Activated CD8-positive, alpha-beta memory T cell treated with anti-CD3 and anti-CD28 coated beads for 48 hours (primary cell): ENCODE measurements at regions not wholly inside any gene's neighbourhood (a gene's known extent, or its start where the extent isn't known, plus 50 kb on each side); places are given as distances from the start of the nearest gene placed in this dataset.
"Not testable (repeated sequence)": the region's sequence is repeated elsewhere in the genome, so short reads cannot be mapped to it uniquely, and the experiment has no call there.

Experiments used
- DNase-seq, 3 experiments: peaks; one replicate each; pipeline ENCODE4 v3.0.0-alpha.2; 2020; ENCODE audit warnings: low read depth in 2 of 3, low spot score in 2 of 3

- DNase-seq = no peak
These were observed 103.8 kb upstream of the LANCL2 start for GRCh38 chr7:55261386-55261770.

DNA sequence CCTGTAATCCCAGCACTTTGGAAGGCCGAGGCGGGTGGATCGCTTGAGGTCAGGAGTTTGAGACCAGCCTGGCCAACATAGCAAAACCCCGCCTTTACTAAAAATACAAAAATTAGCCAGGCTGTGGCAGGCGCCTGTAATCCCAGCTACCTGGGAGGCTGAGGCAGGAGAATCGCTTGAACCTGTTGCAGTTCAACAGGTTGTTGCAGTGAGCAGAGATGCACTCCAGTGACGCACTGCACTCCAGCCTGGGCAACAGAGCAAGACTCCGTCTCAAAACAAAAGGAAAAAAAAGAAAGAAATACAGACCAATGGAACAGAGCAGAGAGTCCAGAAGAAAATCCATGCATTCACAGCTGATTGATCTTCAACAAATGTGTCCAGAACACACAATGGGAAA, 99.8 kb upstream of the LANCL2 start:
- DNase-seq = not testable (repeated sequence)

DNA sequence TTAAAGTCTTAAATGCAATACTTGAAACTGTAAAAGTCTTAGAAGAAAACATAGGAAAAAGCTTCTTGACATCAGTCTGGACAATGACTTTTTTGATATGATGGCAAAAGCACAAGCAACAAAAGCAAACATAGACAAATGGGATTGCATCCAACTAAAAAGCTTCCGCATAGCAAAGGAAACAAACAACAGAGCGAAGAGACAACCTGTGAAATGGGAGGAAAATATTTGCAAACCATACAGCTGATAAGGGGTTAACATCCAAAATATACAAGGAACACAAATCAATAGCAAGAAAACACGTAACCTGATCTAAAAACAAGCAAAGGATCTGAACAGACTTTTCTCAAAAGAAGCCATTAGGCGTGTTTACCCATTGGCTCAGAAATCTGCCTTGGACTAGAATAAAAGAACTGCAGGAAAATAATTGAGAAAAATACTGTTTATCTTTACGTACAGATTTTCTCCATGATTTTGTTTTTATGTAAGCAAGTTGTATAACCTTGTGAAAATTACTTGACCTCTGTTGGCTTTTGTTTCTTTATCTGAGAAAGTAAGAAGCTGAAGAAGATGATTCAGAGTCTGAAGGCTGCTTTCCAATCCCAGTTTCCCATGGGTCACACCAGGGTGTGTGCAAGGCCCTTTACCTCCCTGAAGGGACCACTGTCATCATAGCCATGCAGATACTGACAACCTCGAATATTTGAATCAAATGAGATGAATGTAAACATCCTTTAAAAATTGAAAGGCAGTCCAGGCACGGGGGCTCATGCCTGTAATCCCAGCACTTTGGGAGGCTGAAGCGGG, 99.1 kb upstream of the LANCL2 start:
- no peak for DNase-seq

DNA sequence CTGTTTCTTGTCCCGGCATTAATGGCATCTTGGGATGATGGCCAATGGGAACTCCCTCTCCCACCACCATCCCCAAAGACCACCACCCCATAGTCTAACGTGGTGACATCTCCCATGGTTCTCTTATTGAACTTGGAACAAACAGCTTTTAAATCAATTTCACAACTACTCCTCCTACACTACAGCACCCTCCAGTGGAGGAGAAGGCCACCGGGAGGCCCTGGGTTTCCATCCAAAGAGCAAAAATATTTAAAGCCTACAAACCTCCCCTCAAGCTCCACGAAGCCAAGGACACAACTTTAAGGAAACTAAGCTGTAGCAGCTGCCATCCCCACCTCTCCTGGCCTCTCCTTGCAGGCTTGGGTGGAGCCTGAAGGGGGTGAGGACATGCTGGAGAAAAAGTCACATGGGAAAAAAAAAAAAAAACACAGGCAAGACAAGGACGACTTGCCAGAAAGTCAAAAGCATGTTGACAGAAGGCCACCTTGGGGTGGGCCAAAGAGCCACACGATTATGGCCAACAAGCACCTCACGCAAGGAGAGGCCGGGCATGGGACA, 94.0 kb upstream of the LANCL2 start:
- no peak for DNase-seq

- no peak for DNase-seq
These were observed 93.5 kb upstream of the LANCL2 start for GRCh38 chr7:55271661-55272060.

DNA sequence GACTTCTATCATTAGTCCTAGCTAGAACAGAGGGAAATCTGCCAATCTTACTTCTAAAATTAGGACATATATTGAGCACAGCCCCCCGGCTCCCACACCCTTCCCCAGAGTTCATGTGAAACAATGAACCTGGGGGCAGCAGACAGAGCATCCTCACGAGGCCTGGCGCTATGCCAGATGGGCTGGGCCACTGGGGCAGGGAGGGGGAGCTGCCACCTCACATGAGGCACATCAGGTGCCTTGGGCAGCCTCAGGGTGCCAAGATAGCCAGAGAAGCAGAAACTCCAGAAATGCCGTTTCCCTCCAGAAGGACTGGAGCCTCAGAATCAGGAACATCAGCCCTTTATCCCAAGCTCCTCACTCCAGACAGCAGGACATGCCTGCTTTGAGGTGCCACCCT, 92.8 kb upstream of the LANCL2 start:
- DNase-seq = no peak

- no peak for DNase-seq
These were observed 91.8 kb upstream of the LANCL2 start for GRCh38 chr7:55273186-55273980.

GRCh38 chr7:55274156-55274555, 91.0 kb upstream of the LANCL2 start:
- DNase-seq = no peak

DNA sequence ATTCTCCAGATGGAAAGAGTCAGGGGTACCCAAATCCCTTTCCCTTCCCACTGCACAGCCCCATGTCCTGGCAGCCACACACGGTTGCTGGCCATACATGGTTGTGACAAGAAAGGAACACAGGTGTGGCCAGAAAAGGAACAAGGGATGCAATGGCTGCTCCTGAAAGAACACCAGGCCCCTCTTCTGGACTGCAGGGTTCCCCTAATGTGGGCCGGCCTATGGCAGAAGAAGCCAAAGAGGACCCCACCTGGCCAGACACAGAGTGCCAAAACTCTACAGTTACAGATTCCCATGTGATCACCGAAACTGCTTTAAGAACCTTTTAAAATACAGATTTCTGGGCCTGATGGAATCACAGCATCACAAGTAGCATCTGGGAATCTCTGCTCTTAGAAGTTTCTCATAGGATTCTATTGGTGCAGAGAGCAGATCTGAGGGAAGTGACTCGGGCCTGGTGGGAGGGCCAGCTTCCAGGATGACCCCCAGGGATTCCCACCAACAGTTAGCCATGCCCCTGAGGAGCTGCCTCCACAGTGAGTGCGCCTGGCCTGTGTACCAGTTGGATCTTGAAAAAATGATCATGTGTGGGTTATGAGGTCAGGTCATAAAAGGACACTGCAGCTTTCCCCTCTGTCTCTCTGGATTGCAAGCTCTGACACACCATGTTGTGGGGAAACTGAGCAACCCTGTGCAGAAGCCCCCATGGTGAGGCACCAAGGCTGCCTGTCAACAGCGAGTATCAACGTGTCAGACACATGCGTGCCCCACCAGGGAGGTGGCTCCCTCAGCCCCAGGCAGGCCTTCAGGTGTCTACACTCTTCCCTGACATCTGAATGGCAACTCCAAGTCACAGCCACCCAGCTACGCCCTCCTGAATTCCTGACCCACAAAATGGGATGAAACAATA, 89.6 kb upstream of the LANCL2 start:
- no peak for DNase-seq

- DNase-seq = no peak
These were observed 88.4 kb upstream of the LANCL2 start for GRCh38 chr7:55276572-55277295.

DNA sequence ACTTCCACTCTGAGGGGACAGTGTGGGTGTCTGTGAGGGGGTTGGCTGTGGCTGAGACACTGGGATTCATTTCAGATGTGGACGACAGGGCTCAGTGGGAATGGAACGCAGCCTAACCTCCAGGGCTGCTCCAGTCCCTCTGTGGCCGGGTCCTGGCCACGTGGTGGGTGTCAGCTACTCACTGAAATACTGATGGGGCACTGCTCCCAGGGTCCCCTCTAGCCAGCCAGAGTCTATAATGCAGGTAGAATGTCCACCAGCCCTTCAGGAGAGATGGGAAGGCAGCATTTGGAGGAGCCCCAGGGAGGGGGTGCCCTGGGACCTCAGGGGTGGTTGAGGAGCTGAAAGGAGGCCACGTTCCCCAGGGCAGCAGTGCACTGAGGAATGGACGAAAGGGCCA, 87.2 kb upstream of the LANCL2 start:
- DNase-seq = no peak

- no peak for DNase-seq
These were observed 86.8 kb upstream of the LANCL2 start for GRCh38 chr7:55278321-55278720.

GRCh38 chr7:55279080-55279845, 85.9 kb upstream of the LANCL2 start:
- no peak for DNase-seq

- peak; percentile 7 to 37 (median 35) for DNase-seq
These were observed 85.1 kb upstream of the LANCL2 start for GRCh38 chr7:55280031-55280454.

GRCh38 chr7:55285665-55286064, 79.5 kb upstream of the LANCL2 start:
- DNase-seq = no peak

- DNase-seq = no peak
These were observed 78.5 kb upstream of the LANCL2 start for GRCh38 chr7:55286666-55287065.

DNA sequence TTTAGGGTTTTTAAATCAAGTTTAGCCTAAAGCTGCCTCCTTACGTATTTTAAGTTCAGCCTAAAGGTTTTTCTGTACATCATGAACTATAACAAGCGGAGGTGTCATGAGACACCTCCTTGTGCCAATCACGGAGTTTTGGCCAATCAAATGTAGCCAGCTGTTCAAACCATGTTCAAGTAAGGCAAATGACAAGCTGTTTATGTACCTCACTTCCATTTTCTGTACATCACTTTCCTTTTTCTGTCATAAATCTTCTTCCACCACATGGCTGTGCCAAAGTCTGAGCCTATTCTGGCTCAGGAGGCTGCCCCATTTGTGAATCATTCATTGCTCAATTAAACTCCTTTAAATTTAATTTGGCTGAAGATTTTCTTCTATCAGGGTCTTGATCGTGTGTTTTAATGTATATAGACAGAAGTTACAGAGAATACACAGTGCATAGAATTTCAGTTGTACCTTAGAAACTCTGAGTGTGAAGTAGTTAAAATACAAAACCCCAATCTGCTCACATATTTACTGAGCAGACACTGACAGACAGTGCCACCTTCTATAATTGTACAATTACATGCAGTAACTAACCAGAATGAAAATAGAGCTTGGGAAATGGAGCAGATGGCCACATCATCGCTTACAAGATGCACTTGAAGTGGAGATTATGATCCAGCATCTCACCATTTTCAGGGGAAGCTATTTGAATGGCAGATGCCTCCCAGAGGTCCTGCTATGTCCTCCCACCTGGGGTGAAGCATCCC, 76.9 kb upstream of the LANCL2 start:
- no peak for DNase-seq

DNA sequence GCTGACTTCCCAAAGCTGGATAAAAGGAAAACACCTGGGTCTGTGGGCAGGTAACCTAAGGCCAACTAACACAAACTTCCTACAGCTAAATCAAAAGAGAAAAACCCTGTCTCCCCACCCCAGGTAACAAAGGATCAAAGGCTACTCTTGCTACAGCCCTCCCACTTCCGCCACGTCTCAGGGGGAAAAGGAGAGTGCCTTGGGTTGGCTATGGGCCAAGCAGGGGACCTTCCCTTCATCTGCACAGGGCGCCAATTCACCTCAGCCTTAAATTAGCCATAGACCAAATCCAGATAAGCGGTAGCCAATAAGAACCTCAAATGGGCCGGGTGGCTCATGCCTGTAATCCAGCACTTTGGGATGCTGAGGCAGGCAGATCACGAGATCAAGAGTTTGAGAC, 69.1 kb upstream of the LANCL2 start:
- no peak for DNase-seq
